K562 (cell line): ENCODE measurements at regions not wholly inside any gene's neighbourhood (a gene's known extent, or its start where the extent isn't known, plus 50 kb on each side); places are given as distances from the start of the nearest gene placed in this dataset.

Experiments used
- ATF6 ChIP-seq: sonication (generic); formaldehyde crosslinking; IDR thresholded peaks from 2 replicates; pipeline ENCODE4 v1.4.0; 2020; ENCODE audit warnings: mild to moderate bottlenecking, missing genetic modification reagents
- HEY1 ChIP-seq: fragments of 250-450 bp; sonication (Bioruptor Pico); IDR thresholded peaks from 2 replicates; pipeline ENCODE4 v1.5.0; 2020; ENCODE audit warnings: mild to moderate bottlenecking, moderate library complexity, borderline replicate concordance
- MXD1 ChIP-seq: fragments of 250-450 bp; sonication (Bioruptor Pico); IDR thresholded peaks from 2 replicates; pipeline ENCODE4 v1.8.0; 2021; ENCODE audit warnings: borderline replicate concordance, mild to moderate bottlenecking, moderate library complexity; ENCODE audit not compliant: poor library complexity, severe bottlenecking
- ZBTB49 ChIP-seq: sonication (generic); formaldehyde crosslinking; IDR thresholded peaks from 2 replicates; pipeline ENCODE4 v1.8.0; 2022; ENCODE audit warnings: missing genetic modification reagents, mild to moderate bottlenecking, borderline replicate concordance
- ZKSCAN3 ChIP-seq: fragments of 250-450 bp; sonication (Bioruptor Pico); IDR thresholded peaks from 2 replicates; pipeline ENCODE4 v1.4.0; 2020

GRCh38 chr5:158569534-158569933, 530.2 kb downstream of the EBF1 start:
- TF ChIP-seq ZKSCAN3 (CRISPR knock-in tag) (no peak), ATF6 (CRISPR knock-in tag) (no peak), HEY1 (CRISPR knock-in tag) (no peak), MXD1 (CRISPR knock-in tag) (no peak), ZBTB49 (CRISPR knock-in tag) (no peak)
